ENCODE measurements at regions not wholly inside any gene's neighbourhood (a gene's known extent, or its start where the extent isn't known, plus 50 kb on each side); places are given as distances from the start of the nearest gene placed in this dataset.

GRCh38 chr7:38006559-38006958, 86.1 kb downstream of the EPDR1 start:
- SMC1A ChIA-PET (ENCODE audit: uncharacterized antibody, unreplicated experiment) = interaction anchor here (1.1 to 2.3 kb wide), 2 partner anchors 10 to 14 kb away, joined by 4 to 10 read pairs; no protein-coding TSS in a partner anchor
- no TSS peak for BruUV-seq (replicated peaks)
- Histone ChIP-seq H3K9ac (ENCODE audit: control insufficient read depth, insufficient read depth, low read length) (no peak overlapping the region), H2AFZ (ENCODE audit: control insufficient read depth, low read depth, low read length) (no peak overlapping the region), H3K36me3 (ENCODE audit: control insufficient read depth in 2 of 2, insufficient read depth in 2 of 2, low read length in 1 of 2) (no peaks in the 10 kb centered on the region), H3K27ac (ENCODE audit: control insufficient read depth, insufficient read depth) (no peak overlapping the region), H3K4me1 (ENCODE audit: control insufficient read depth, insufficient read depth, low read length) (no peaks in the 10 kb centered on the region), H3K4me2 (ENCODE audit: control insufficient read depth, insufficient read depth) (no peak overlapping the region), H3K9me3 (replicated peaks; ENCODE audit: control insufficient read depth, insufficient read depth, low read length) (no peaks in the 10 kb centered on the region; the same call in 2 of the 3 replicates), H3K4me3 (no peak overlapping the region), H4K20me1 (ENCODE audit: control insufficient read depth, insufficient read depth) (no peaks in the 10 kb centered on the region), H3K27me3 (replicated peaks in 1 of 2; ENCODE audit: control insufficient read depth in 2 of 2, insufficient read depth in 2 of 2, low read length in 1 of 2) (no peaks in the 10 kb centered on the region), H3K79me2 (ENCODE audit: control insufficient read depth, insufficient read depth, low read length) (no peaks in the 10 kb centered on the region)
- POLR2A ChIA-PET = no interaction called here
- intact Hi-C loops (cut with micrococcal nuclease; ENCODE audit: unreplicated experiment) = no loop called here
- FAIRE-seq (no peak), ATAC-seq (no peak), DNase-seq (ENCODE audit: low read depth, low spot score) (no peak)
- CTCF ChIA-PET = interaction anchor here (0.7 to 2.2 kb wide), 3 partner anchors 8 to 40 kb away, joined by 3 to 5 read pairs (median 3); no protein-coding TSS in a partner anchor
- in situ Hi-C loops (cut with MboI) = no loop called here
- RAD21 ChIA-PET (ENCODE audit: unreplicated experiment) = no interaction called here
- TF ChIP-seq SIX5 (IDR thresholded peaks at IDR 0.05; ENCODE audit: low read depth, low read length, severe bottlenecking) (no peak), RELA (IDR thresholded peaks at IDR 0.05; ENCODE audit: borderline replicate concordance, partially characterized antibody) (no peak), NRF1 (conservative IDR thresholded peaks at IDR 0.05; ENCODE audit: low read depth, low read length) (no peak), TCF12 (IDR thresholded peaks at IDR 0.05; ENCODE audit: low read depth, low read length) (no peak), BCL11A (IDR thresholded peaks at IDR 0.05; ENCODE audit: low read depth, low read length) (no peak), PRDM15 (CRISPR knock-in tag; IDR thresholded peaks at IDR 0.05) (no peak), MXI1 (IDR thresholded peaks at IDR 0.05; ENCODE audit: low read depth, low read length) (no peak), SMC3 (IDR thresholded peaks at IDR 0.05; ENCODE audit: borderline replicate concordance, low read length) (no peak), ZNF217 (IDR thresholded peaks at IDR 0.05) (no peak), DPF2 (IDR thresholded peaks at IDR 0.05) (no peak), MAX (IDR thresholded peaks at IDR 0.05; ENCODE audit: low read depth, low read length) (no peak), ZNF274 (IDR thresholded peaks at IDR 0.05; ENCODE audit: insufficient read depth, insufficient read length) (no peak), CHD1 (IDR thresholded peaks at IDR 0.05; ENCODE audit: low read depth, low read length) (no peak), ATF7 (IDR thresholded peaks at IDR 0.05; ENCODE audit: low read depth) (no peak)
- TF ChIP-seq, protein P1, sequence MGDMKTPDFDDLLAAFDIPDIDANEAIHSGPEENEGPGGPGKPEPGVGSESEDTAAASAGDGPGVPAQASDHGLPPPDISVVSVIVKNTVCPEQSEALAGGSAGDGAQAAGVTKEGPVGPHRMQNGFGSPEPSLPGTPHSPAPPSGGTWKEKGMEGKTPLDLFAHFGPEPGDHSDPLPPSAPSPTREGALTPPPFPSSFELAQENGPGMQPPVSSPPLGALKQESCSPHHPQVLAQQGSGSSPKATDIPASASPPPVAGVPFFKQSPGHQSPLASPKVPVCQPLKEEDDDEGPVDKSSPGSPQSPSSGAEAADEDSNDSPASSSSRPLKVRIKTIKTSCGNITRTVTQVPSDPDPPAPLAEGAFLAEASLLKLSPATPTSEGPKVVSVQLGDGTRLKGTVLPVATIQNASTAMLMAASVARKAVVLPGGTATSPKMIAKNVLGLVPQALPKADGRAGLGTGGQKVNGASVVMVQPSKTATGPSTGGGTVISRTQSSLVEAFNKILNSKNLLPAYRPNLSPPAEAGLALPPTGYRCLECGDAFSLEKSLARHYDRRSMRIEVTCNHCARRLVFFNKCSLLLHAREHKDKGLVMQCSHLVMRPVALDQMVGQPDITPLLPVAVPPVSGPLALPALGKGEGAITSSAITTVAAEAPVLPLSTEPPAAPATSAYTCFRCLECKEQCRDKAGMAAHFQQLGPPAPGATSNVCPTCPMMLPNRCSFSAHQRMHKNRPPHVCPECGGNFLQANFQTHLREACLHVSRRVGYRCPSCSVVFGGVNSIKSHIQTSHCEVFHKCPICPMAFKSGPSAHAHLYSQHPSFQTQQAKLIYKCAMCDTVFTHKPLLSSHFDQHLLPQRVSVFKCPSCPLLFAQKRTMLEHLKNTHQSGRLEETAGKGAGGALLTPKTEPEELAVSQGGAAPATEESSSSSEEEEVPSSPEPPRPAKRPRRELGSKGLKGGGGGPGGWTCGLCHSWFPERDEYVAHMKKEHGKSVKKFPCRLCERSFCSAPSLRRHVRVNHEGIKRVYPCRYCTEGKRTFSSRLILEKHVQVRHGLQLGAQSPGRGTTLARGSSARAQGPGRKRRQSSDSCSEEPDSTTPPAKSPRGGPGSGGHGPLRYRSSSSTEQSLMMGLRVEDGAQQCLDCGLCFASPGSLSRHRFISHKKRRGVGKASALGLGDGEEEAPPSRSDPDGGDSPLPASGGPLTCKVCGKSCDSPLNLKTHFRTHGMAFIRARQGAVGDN (IDR thresholded peaks at IDR 0.05) = no peak
- WGBS (ENCODE audit: insufficient coverage, insufficient replicate concordance, low lambda C conversion rate, missing lambda C conversion rate) = 0% methylated on average over 2 of the region's 2 CpGs

Data from GM12878 (cell line).